Neural cell (in vitro differentiated cells): ENCODE measurements at regions not wholly inside any gene's neighbourhood (a gene's known extent, or its start where the extent isn't known, plus 50 kb on each side); places are given as distances from the start of the nearest gene placed in this dataset.

Experiments used
- EP300 ChIP-seq: fragments of 450-650 bp; conservative IDR thresholded peaks from 2 replicates; pipeline ENCODE4 v1.6.1; 2014; ENCODE audit warnings: antibody characterized with exemption, mild to moderate bottlenecking, moderate library complexity; ENCODE audit not compliant: poor library complexity, severe bottlenecking
- EZH2 ChIP-seq: fragments of 200-600, 300-800 bp; shearing (Covaris generic), sonication (generic); IDR thresholded peaks from 2 replicates; pipeline ENCODE4 v1.6.1; 2014; ENCODE audit warnings: antibody characterized with exemption, low read length, borderline replicate concordance, mild to moderate bottlenecking; ENCODE audit not compliant: insufficient read depth, poor library complexity, severe bottlenecking
- MXI1 ChIP-seq: fragments of 450-650 bp; conservative IDR thresholded peaks from 2 replicates; pipeline ENCODE4 v1.6.1; 2014; ENCODE audit warnings: antibody characterized with exemption, mild to moderate bottlenecking; ENCODE audit not compliant: poor library complexity, severe bottlenecking
- POLR2AphosphoS5 ChIP-seq: IDR thresholded peaks from 2 replicates; pipeline ENCODE4 v1.6.1; 2012
- RAD21 ChIP-seq: fragments of 450-650 bp; conservative IDR thresholded peaks from 2 replicates; pipeline ENCODE4 v1.6.1; 2014; ENCODE audit warnings: antibody characterized with exemption, mild to moderate bottlenecking, moderate library complexity
- SMC3 ChIP-seq: fragments of 450-650 bp; conservative IDR thresholded peaks from 2 replicates; pipeline ENCODE4 v1.6.1; 2014; ENCODE audit warnings: antibody characterized with exemption, mild to moderate bottlenecking, moderate library complexity; ENCODE audit not compliant: poor library complexity
- TAF1 ChIP-seq: IDR thresholded peaks from 2 replicates; pipeline ENCODE4 v1.6.1; 2012; ENCODE audit warnings: low read depth
- TF ChIP-seq, protein P1 (sequence below): fragments of 450-650 bp; IDR thresholded peaks from 2 replicates; pipeline ENCODE4 v1.5.1; 2014; ENCODE audit warnings: antibody characterized with exemption, mild to moderate bottlenecking, moderate library complexity; ENCODE audit not compliant: poor library complexity, severe bottlenecking
- TF ChIP-seq, protein P2 (sequence below): IDR thresholded peaks from 2 replicates; pipeline ENCODE4 v1.6.1; 2012; ENCODE audit warnings: borderline replicate concordance

- no peak for TF ChIP-seq EZH2
- TF ChIP-seq POLR2AphosphoS5, result no peak
- TF ChIP-seq, protein P1, sequence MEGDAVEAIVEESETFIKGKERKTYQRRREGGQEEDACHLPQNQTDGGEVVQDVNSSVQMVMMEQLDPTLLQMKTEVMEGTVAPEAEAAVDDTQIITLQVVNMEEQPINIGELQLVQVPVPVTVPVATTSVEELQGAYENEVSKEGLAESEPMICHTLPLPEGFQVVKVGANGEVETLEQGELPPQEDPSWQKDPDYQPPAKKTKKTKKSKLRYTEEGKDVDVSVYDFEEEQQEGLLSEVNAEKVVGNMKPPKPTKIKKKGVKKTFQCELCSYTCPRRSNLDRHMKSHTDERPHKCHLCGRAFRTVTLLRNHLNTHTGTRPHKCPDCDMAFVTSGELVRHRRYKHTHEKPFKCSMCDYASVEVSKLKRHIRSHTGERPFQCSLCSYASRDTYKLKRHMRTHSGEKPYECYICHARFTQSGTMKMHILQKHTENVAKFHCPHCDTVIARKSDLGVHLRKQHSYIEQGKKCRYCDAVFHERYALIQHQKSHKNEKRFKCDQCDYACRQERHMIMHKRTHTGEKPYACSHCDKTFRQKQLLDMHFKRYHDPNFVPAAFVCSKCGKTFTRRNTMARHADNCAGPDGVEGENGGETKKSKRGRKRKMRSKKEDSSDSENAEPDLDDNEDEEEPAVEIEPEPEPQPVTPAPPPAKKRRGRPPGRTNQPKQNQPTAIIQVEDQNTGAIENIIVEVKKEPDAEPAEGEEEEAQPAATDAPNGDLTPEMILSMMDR, result no peak
- no peak for TF ChIP-seq MXI1
- TF ChIP-seq TAF1, result no peak
- TF ChIP-seq, protein P2, sequence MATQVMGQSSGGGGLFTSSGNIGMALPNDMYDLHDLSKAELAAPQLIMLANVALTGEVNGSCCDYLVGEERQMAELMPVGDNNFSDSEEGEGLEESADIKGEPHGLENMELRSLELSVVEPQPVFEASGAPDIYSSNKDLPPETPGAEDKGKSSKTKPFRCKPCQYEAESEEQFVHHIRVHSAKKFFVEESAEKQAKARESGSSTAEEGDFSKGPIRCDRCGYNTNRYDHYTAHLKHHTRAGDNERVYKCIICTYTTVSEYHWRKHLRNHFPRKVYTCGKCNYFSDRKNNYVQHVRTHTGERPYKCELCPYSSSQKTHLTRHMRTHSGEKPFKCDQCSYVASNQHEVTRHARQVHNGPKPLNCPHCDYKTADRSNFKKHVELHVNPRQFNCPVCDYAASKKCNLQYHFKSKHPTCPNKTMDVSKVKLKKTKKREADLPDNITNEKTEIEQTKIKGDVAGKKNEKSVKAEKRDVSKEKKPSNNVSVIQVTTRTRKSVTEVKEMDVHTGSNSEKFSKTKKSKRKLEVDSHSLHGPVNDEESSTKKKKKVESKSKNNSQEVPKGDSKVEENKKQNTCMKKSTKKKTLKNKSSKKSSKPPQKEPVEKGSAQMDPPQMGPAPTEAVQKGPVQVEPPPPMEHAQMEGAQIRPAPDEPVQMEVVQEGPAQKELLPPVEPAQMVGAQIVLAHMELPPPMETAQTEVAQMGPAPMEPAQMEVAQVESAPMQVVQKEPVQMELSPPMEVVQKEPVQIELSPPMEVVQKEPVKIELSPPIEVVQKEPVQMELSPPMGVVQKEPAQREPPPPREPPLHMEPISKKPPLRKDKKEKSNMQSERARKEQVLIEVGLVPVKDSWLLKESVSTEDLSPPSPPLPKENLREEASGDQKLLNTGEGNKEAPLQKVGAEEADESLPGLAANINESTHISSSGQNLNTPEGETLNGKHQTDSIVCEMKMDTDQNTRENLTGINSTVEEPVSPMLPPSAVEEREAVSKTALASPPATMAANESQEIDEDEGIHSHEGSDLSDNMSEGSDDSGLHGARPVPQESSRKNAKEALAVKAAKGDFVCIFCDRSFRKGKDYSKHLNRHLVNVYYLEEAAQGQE, result no peak
- no peak for TF ChIP-seq RAD21
- TF ChIP-seq EP300, result no peak
- TF ChIP-seq SMC3, result no peak
Observed at GRCh38 chr22:48975316-48975741, 852.3 kb downstream of the BRD1 start.
